ENCODE measurements at regions not wholly inside any gene's neighbourhood (a gene's known extent, or its start where the extent isn't known, plus 50 kb on each side); places are given as distances from the start of the nearest gene placed in this dataset.

DNA sequence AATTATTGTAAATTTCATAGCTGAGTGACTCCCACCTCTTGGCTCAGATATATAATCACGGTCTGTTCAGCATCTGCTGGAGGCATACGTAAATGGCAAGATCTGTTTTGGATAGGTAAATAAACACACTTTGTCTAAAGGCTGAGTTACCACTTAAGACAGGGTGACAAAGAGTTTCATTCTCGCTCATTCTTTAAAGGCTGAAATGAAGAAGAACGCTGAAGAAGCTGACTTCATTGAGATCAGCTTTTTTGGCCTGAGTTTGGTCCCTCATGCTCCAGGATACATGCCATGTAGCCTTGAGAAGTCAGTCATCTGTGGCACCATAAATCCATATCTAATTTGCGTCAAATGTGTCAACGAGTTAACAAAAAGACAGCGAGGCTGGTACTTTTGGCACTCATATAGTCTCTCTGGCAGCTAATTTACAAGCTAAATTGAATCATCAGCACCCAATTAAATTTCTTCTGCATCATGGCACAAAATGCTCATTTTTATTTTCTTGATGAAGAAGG is 309.9 kb downstream of the GPAM start:
- no peak for TF ChIP-seq CTCF (IDR thresholded peaks at IDR 0.05)
- no peak for TF ChIP-seq POLR2A (IDR thresholded peaks at IDR 0.05)
- TF ChIP-seq EP300 (IDR thresholded peaks at IDR 0.05): no peak
